HUES64 (cell line): ENCODE measurements at regions not wholly inside any gene's neighbourhood (a gene's known extent, or its start where the extent isn't known, plus 50 kb on each side); places are given as distances from the start of the nearest gene placed in this dataset.

Experiments
- H3K27ac ChIP-seq: 2 replicates; pipeline ENCODE4 v1.7.0; 2013; ENCODE audit warnings: low read depth, low read length, inconsistent platforms
- H3K27me3 ChIP-seq: 2 replicates; pipeline ENCODE4 v1.6.1; 2013; ENCODE audit warnings: mild to moderate bottlenecking, low read length; ENCODE audit not compliant: insufficient read depth
- H3K36me3 ChIP-seq: 2 replicates; pipeline ENCODE4 v1.6.1; 2013; ENCODE audit warnings: mild to moderate bottlenecking, low read length; ENCODE audit not compliant: insufficient read depth
- H3K4me1 ChIP-seq: 2 replicates; pipeline ENCODE4 v1.6.1; 2013; ENCODE audit warnings: mild to moderate bottlenecking, low read length, moderate library complexity; ENCODE audit not compliant: insufficient read depth
- H3K4me3 ChIP-seq: 2 replicates; pipeline ENCODE4 v1.5.1; 2013; ENCODE audit warnings: mild to moderate bottlenecking, low read length, moderate library complexity
- H3K9ac ChIP-seq: 2 replicates; pipeline ENCODE4 v1.6.1; 2013; ENCODE audit warnings: mild to moderate bottlenecking, low read depth, low read length
- H3K9me3 ChIP-seq: 2 replicates; pipeline ENCODE4 v1.6.1; 2013; ENCODE audit warnings: low read depth, low read length; ENCODE audit not compliant: insufficient read depth
- WGBS: fragments of 150-250, 120-280 bp; methylation state at CpG from one replicate; pipeline ENCODE4 v1.1.7; 2013; ENCODE audit warnings: missing lambda C conversion rate; 5-methylcytosine and 5-hydroxymethylcytosine counted together

DNA sequence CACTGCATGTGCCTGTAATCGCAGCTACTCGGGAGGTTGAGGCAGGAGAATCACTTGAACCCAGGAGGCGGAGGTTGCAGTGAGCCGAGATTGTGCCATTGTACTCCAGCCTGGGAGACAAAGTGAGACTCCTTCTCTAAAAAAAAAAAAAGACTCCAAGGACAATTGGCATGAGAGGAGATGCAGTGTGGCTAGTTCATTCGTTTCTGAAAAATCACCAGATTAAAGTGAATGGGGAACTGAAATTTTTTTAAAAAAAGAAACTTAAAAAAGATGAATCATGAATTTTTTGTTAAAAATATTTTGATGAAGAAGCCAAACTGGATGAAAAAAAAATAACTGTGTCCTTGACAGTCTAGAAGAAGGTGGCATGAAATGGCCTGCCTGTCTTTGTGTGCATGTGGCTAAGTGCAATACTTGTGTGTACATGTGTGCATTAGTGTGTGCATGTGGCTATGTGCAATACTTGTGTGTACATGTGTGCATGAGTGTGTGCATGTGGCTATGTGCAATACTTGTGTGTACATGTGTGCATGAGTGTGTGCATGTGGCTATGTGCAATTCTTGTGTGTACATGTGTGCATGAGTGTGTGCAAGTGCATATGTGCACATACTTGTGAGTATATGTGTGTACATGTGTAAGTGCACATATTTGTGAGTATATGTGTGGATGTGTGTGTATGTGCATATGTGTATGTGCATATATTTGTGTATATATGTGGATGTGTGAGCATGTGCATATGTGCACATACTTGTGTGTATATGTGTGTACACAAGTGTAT, 391.7 kb upstream of the KLF6 start:
- Histone ChIP-seq H3K27me3 (no peaks in the 10 kb centered on the region), H3K36me3 (no peaks in the 10 kb centered on the region), H3K9ac (no peak overlapping the region), H3K4me1 (no peaks in the 10 kb centered on the region), H3K4me3 (no peak overlapping the region), H3K27ac (no peak overlapping the region), H3K9me3 (peaks cover 4% of the 10 kb centered on the region; the same call in 1 of the 2 replicates)
- WGBS, result 92% methylated on average over 5 of the region's 5 CpGs

DNA sequence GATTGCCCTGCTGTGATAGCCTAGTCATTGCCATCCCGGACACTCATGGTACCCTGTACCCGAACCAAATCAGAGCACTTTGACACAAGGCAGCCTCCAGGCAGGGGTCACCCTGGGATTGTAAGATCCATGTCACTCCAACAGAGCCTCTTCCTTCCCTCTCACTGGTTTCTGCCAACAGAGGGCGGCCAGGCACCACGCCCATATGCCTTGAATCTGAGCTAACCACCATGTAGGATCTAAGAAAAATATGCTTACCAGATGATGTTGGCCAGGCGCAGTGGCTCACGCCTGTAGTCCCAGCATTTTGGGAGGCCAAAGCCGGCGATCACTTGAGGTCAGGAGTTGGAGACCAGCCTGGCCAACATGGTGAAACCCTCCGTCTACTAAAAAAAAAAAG, 389.2 kb upstream of the KLF6 start:
- H3K4me1 ChIP-seq, result no peaks in the 10 kb centered on the region
- H3K9ac ChIP-seq, result no peak overlapping the region
- H3K27me3 ChIP-seq, result no peaks in the 10 kb centered on the region
- no peak overlapping the region for H3K27ac ChIP-seq
- 89% methylated on average over 9 of the region's 9 CpGs for WGBS
- H3K4me3 ChIP-seq, result no peak overlapping the region
- H3K9me3 ChIP-seq, result peaks cover 4% of the 10 kb centered on the region; the same call in 1 of the 2 replicates
- no peaks in the 10 kb centered on the region for H3K36me3 ChIP-seq

DNA sequence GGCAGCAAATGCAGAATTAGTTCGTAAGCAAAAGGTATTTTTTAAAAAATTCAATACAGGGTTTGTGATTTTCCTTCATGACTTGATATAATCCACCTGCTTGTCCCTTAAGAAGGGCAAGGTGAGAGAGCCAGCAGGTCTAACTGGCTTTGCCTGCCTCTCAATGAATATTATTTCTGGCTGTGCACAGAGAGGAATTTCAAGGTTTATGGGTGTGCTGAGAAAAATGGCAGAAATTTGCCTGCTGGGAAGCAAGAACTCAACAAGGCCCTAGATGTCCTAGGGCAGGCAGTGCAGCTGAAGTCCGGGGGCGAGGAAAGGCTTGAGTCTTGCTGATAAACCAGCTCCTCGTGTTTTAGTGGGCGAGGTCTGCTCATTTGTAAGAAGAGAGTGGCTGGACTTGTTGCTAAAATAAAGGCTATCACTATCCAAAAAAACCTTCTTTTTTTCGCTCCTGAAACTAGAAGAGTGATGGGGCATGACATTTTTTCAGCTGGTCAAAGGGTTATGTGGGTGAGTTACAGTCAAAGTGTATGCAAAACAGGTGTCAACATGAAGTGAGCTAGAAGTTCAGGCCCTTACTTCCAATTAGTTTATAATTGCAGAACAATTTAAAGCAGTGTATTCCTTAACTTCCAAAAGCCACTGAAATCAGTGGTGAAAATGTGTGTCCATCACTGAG, 385.8 kb upstream of the KLF6 start:
- no peak overlapping the region for H3K27ac ChIP-seq
- H3K4me1 ChIP-seq, result no peaks in the 10 kb centered on the region
- H3K9ac ChIP-seq, result no peak overlapping the region
- H3K9me3 ChIP-seq, result peaks cover 4% of the 10 kb centered on the region; the same call in 1 of the 2 replicates
- WGBS, result 91% methylated on average over 6 of the region's 6 CpGs
- H3K36me3 ChIP-seq, result no peaks in the 10 kb centered on the region
- H3K4me3 ChIP-seq, result no peak overlapping the region
- no peaks in the 10 kb centered on the region for H3K27me3 ChIP-seq

DNA sequence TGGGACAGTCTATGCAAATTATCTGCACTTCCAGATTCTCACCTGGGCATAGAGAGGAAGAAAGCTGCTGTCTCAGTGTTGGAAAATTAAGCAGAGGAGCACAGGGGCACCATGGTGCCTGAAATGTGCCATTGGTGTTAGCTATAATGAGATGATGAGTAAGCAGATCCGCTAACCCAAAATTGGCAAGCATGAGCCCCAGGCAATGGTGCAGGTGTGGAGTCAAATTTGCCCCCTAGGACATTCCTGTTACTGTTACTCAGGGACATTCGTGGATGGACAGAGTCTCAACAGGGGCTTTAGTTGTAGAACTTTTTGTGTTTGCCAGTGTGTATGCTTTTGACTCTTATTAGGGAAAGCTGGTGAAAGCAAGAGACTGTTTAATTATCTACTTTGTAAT, 385.2 kb upstream of the KLF6 start:
- 92% methylated on average over 2 of the region's 2 CpGs for WGBS
- H3K9ac ChIP-seq, result no peak overlapping the region
- no peaks in the 10 kb centered on the region for H3K4me1 ChIP-seq
- H3K27me3 ChIP-seq, result no peaks in the 10 kb centered on the region
- H3K4me3 ChIP-seq, result no peak overlapping the region
- no peak overlapping the region for H3K27ac ChIP-seq
- no peaks in the 10 kb centered on the region for H3K36me3 ChIP-seq
- peaks cover 4% of the 10 kb centered on the region; the same call in 1 of the 2 replicates for H3K9me3 ChIP-seq

DNA sequence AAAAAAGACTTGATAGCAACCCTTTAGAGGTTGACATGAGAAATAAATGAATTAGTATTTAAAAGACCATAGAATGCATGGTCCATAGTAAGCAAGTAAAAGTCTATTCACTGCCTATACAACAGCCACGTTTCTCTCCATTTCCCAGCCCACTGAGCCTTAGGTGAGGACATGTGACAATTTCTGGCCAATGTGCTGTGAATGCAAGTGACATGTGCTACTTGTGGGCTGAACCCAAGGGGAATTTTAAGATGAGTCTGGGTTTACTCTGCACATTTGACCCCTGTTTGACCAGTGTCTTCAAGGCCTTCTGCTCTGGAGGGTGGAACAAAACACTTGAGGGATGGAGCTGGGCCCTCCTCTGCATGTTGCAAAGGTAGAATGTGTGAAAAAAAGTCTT, 384.4 kb upstream of the KLF6 start:
- Histone ChIP-seq H3K27ac (no peak overlapping the region), H3K9me3 (peaks cover 4% of the 10 kb centered on the region; the same call in 1 of the 2 replicates), H3K4me3 (no peak overlapping the region), H3K9ac (no peak overlapping the region), H3K27me3 (no peaks in the 10 kb centered on the region), H3K36me3 (no peaks in the 10 kb centered on the region), H3K4me1 (no peaks in the 10 kb centered on the region)
- WGBS, result 88% methylated on average over 1 of the region's 1 CpG

DNA sequence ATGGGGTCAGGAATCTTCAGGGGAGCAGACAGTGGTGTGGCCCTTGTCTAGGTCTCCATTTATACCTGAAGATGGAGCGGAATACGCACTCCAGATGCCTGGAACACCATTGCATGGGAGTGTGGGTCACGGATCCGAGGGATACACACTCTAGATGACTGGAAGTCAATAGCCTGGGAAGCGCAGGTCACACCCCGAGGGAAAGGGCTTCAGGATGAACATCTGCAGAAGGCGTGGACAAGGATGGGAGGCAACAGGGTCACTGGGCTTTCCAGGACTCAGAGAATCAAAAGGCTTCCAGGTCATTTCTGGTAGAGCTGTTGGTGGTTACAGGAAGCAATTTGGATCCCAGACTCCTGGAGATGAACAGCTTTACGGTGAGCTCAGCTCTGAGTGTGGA, 382.2 kb upstream of the KLF6 start:
- Histone ChIP-seq H3K27ac (no peak overlapping the region), H3K4me1 (peaks cover 6% of the 10 kb centered on the region; the same call in 1 of the 2 replicates), H3K9ac (no peak overlapping the region), H3K27me3 (no peaks in the 10 kb centered on the region), H3K4me3 (no peak overlapping the region), H3K36me3 (no peaks in the 10 kb centered on the region), H3K9me3 (peaks cover 3% of the 10 kb centered on the region; the same call in 1 of the 2 replicates)
- 95% methylated on average over 8 of the region's 8 CpGs for WGBS

DNA sequence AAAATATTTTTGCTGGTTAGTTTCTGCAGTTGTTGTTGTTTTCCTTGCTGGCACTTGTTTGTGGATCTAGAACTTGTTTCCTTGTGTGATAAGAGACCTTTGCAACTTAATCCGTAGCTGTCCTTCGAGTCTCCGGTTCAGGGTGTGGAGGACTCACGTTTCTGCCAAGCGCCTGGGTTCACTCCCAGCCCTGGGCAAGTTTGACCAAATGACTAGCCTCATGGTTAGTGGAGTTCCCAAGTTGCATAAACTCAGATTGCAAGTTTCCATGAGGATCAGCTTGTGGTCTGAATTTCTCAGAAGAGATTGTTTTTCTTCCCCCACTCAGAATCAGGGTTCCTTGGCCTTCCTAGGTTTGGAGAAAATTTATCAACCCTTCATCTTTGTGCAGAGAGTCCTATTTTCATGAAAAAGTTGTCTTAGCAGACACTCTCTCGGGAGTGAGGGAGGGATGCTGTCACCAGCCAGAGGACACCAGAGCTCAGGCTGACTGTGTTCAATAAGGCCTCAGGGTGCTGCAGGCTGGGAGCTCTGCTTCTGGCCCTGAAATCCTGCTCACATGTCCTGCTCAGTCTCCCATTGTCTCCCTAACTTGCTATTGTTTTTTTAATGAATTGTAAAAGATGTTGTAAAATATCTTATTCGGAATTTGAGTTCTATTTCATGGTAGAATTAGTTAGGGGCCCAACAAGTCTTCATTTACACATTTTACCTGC, 377.7 kb upstream of the KLF6 start:
- Histone ChIP-seq H3K4me3 (no peak overlapping the region), H3K9me3 (no peaks in the 10 kb centered on the region), H3K27ac (no peak overlapping the region), H3K36me3 (no peaks in the 10 kb centered on the region), H3K9ac (no peak overlapping the region), H3K4me1 (peaks cover 6% of the 10 kb centered on the region; the same call in 1 of the 2 replicates), H3K27me3 (no peaks in the 10 kb centered on the region)
- WGBS, result 93% methylated on average over 6 of the region's 7 CpGs

DNA sequence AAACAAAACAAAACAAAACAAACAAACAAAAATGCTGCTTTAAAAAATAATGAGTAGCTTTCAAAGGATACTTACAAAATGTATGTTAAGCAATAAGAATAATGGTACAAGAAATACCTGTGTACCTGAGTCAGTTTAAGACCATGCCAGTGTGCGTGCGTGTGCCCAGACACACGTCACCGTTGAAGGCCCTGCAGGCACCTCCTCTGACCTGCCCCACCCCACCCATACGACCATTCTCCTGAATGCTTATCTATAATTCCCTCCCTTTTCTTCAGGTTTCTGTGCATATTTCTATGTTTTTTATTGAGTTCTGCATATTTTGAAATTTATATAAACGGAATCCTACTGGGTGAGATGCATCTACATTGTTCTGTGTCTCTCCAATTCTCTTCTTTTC, 374.2 kb upstream of the KLF6 start:
- Histone ChIP-seq H3K27me3 (no peaks in the 10 kb centered on the region), H3K9me3 (no peaks in the 10 kb centered on the region), H3K27ac (no peak overlapping the region), H3K4me3 (no peak overlapping the region), H3K36me3 (no peaks in the 10 kb centered on the region), H3K4me1 (peaks cover 6% of the 10 kb centered on the region; the same call in 1 of the 2 replicates), H3K9ac (no peak overlapping the region)
- WGBS, result 98% methylated on average over 6 of the region's 6 CpGs

DNA sequence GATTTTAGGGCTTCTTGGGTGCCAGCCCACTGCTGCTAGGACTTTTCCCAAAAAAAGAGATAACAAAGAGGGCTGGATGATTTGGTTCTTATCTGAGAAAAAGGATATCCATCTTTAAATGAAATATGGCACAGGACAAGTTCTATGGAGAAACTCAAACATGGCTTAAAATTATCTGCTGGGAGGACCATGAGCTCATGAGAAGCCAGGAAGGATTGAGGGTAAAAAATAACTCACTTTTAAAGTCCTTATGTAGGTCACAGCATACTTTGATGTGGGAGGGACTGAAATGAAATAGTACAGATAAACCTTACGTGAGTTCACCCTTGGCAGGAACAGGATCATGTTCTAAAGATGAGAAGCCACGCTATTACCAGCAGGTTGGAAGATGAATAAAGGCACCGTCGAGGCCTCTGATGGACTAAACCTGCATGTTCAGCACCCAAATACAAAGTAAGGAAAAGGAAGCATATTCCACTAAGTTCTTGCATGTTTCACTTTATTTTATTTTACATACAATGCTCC, 369.2 kb upstream of the KLF6 start:
- H3K9me3 ChIP-seq, result no peaks in the 10 kb centered on the region
- H3K4me3 ChIP-seq, result no peak overlapping the region
- 97% methylated on average over 4 of the region's 4 CpGs for WGBS
- no peak overlapping the region for H3K9ac ChIP-seq
- H3K27me3 ChIP-seq, result no peaks in the 10 kb centered on the region
- no peaks in the 10 kb centered on the region for H3K36me3 ChIP-seq
- H3K27ac ChIP-seq, result no peak overlapping the region
- H3K4me1 ChIP-seq, result no peaks in the 10 kb centered on the region; the same call in 1 of the 2 replicates

DNA sequence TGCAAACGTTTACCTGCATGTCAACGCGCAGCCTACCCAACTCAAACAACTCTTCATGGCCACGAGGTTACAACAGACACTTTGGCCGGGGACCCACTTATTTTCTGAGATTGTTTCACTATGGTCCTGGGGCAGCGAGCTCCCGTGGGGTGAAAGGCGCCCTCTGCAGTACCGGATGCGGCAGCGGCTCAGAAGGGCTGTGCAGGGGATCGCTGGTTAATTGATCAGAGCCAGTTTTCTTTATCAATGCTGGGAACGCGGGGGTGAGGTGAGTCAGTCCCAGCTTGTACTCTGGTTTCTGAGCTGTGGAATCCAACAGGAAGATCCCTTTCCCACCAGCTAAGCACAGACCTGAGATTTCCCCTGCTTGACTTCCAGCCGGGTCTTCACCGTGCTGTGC, 366.5 kb upstream of the KLF6 start:
- H3K36me3 ChIP-seq, result no peaks in the 10 kb centered on the region
- no peaks in the 10 kb centered on the region for H3K9me3 ChIP-seq
- no peak overlapping the region for H3K4me3 ChIP-seq
- no peaks in the 10 kb centered on the region for H3K27me3 ChIP-seq
- WGBS, result 64% methylated on average over 16 of the region's 16 CpGs
- no peak overlapping the region for H3K27ac ChIP-seq
- H3K4me1 ChIP-seq, result no peaks in the 10 kb centered on the region; the same call in 1 of the 2 replicates
- H3K9ac ChIP-seq, result no peak overlapping the region

DNA sequence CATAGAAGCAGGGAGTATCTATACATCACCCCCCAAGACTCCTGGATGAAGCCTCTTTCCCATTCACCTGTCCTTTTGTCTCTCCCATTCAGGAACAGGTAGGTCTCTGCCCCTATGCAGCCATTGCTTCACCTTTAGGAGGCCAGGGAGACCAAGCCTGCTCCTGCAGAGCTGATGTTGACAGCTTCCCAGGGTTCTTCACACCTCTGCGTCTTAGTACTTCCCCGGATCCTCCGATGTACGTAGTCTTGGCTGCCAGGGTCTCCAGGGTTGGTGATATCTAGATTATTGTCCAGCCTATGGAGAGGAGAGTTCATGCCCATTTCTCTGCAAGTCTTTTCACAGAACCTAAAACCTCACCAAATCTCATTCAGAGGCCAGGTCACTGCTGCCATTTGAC, 365.7 kb upstream of the KLF6 start:
- H3K36me3 ChIP-seq, result no peaks in the 10 kb centered on the region
- H3K4me1 ChIP-seq, result no peaks in the 10 kb centered on the region; the same call in 1 of the 2 replicates
- no peak overlapping the region for H3K4me3 ChIP-seq
- H3K27ac ChIP-seq, result no peak overlapping the region
- 95% methylated on average over 4 of the region's 4 CpGs for WGBS
- no peak overlapping the region for H3K9ac ChIP-seq
- no peaks in the 10 kb centered on the region for H3K9me3 ChIP-seq
- no peaks in the 10 kb centered on the region for H3K27me3 ChIP-seq
